GM18868 (cell line): ENCODE measurements at regions not wholly inside any gene's neighbourhood (a gene's known extent, or its start where the extent isn't known, plus 50 kb on each side); places are given as distances from the start of the nearest gene placed in this dataset.

ENCODE experiments used
- ATAC-seq: cut with Tn5 transposase; IDR thresholded peaks from one replicate; pipeline ENCODE4 v1.9.1; 2021; ENCODE audit warnings: mild to moderate bottlenecking, moderate library complexity; ENCODE audit not compliant: unreplicated experiment

GRCh38 chr19:31223740-31224534 lies 125.3 kb downstream of the TSHZ3 start:
- no peak for ATAC-seq

- ATAC-seq, result no peak
Observed at GRCh38 chr19:31220540-31220939, 128.7 kb downstream of the TSHZ3 start.

- no peak for ATAC-seq
Observed at GRCh38 chr19:31214997-31215396, 134.2 kb downstream of the TSHZ3 start.

GRCh38 chr19:31214086-31214485 lies 135.2 kb downstream of the TSHZ3 start:
- no peak for ATAC-seq

GRCh38 chr19:31211088-31211487 lies 138.1 kb downstream of the TSHZ3 start:
- no peak for ATAC-seq

GRCh38 chr19:31205887-31206518 lies 143.2 kb downstream of the TSHZ3 start:
- ATAC-seq, result no peak

GRCh38 chr19:31204115-31204514 lies 145.1 kb downstream of the TSHZ3 start:
- ATAC-seq, result no peak

GRCh38 chr19:31185261-31185660 lies 164.0 kb downstream of the TSHZ3 start:
- ATAC-seq, result no peak

- ATAC-seq, result no peak
Observed at GRCh38 chr19:31181535-31181934, 167.7 kb downstream of the TSHZ3 start.

GRCh38 chr19:31180907-31181306 lies 168.3 kb downstream of the TSHZ3 start:
- ATAC-seq, result no peak

GRCh38 chr19:31179471-31179852 lies 169.8 kb downstream of the TSHZ3 start:
- ATAC-seq, result no peak

- no peak for ATAC-seq
Observed at GRCh38 chr19:31178833-31179470, 170.3 kb downstream of the TSHZ3 start.

- no peak for ATAC-seq
Observed at GRCh38 chr19:31177246-31177645, 172.0 kb downstream of the TSHZ3 start.

- ATAC-seq, result no peak
Observed at GRCh38 chr19:31175564-31176348, 173.5 kb downstream of the TSHZ3 start.

- no peak for ATAC-seq
Observed at GRCh38 chr19:31174948-31175347, 174.3 kb downstream of the TSHZ3 start.

GRCh38 chr19:31173991-31174390 lies 175.2 kb downstream of the TSHZ3 start:
- ATAC-seq, result no peak

GRCh38 chr19:31171936-31172335 lies 177.3 kb downstream of the TSHZ3 start:
- ATAC-seq, result no peak

- ATAC-seq, result no peak
Observed at GRCh38 chr19:31170046-31170445, 179.2 kb downstream of the TSHZ3 start.

- no peak for ATAC-seq
Observed at GRCh38 chr19:31168106-31168625, 181.1 kb downstream of the TSHZ3 start.

- ATAC-seq, result no peak
Observed at GRCh38 chr19:31167690-31168089, 181.5 kb downstream of the TSHZ3 start.

GRCh38 chr19:31166206-31166605 lies 183.0 kb downstream of the TSHZ3 start:
- no peak for ATAC-seq
